Heart right ventricle (tissue), 16 donors: ENCODE measurements at regions not wholly inside any gene's neighbourhood (a gene's known extent, or its start where the extent isn't known, plus 50 kb on each side); places are given as distances from the start of the nearest gene placed in this dataset.

Experiments
- ATAC-seq, 8 donors: fragments of 200-7000 bp; cut with Tn5 transposase; one replicate each; pipeline ENCODE4 v1.9.1; 2020; ENCODE audit warnings: mild to moderate bottlenecking in 8 of 8, moderate library complexity in 8 of 8, moderate number of reproducible peaks in 1 of 8
- DNase-seq, 2 donors: peaks; one replicate each; pipeline ENCODE4 v3.0.0-alpha.2; 2020
- H3K27ac ChIP-seq, 10 donors: fragments of 200-600 bp; sonication (generic) in 2 of 10; one replicate each; pipeline versions ENCODE4 v1.5.0 to v1.8.0; 2020 to 2022; ENCODE audit warnings: mild to moderate bottlenecking in 3 of 10
- H3K27me3 ChIP-seq, 7 donors: fragments of 200-600 bp; one replicate each; pipeline ENCODE4 v1.8.0; 2021 to 2022; ENCODE audit warnings: mild to moderate bottlenecking in 2 of 7
- H3K36me3 ChIP-seq, 9 donors: fragments of 200-600 bp; sonication (generic) in 1 of 9; one replicate each; pipeline versions ENCODE4 v1.5.0 to v1.8.0; 2020 to 2022; ENCODE audit warnings: mild to moderate bottlenecking in 2 of 9
- H3K4me1 ChIP-seq, 9 donors: fragments of 200-600 bp; sonication (generic) in 1 of 9; one replicate each; pipeline versions ENCODE4 v1.5.0 to v1.8.0; 2020 to 2022; ENCODE audit warnings: mild to moderate bottlenecking in 4 of 9
- H3K4me3 ChIP-seq, 10 donors: fragments of 200-600 bp; sonication (generic) in 2 of 10; one replicate each; pipeline versions ENCODE4 v1.5.0 to v1.8.0; 2020 to 2022; ENCODE audit warnings: mild to moderate bottlenecking in 7 of 10, moderate library complexity in 2 of 10
- H3K9me3 ChIP-seq, 11 donors: fragments of 200-600 bp in 10 of 11; sonication (generic) in 2 of 11; one replicate each; pipeline versions ENCODE4 v1.5.0 to v1.8.0; 2013 to 2022; ENCODE audit warnings: mild to moderate bottlenecking in 2 of 11, control low read depth in 1 of 11, moderate library complexity in 1 of 11
- WGBS, 2 donors: extraction: QIAGEN DNeasy Blood & Tissue Kit; methylation state at CpG; one replicate each; pipeline ENCODE4 v1.1.7; 2013; ENCODE audit warnings: inconsistent platforms in 1 of 2; 5-methylcytosine and 5-hydroxymethylcytosine counted together
- intact Hi-C, 10 donors: fragments of 100-400 bp; cut with DNase I; formaldehyde crosslinking; loops; one replicate each; pipeline versions ENCODE4 v1.11.1 to v1.14.2; 2022
- TF ChIP-seq, protein P1 (sequence below), 9 donors: fragments of 200-600 bp; sonication (generic) in 2 of 9; IDR thresholded peaks; one replicate each; pipeline versions ENCODE4 v1.5.0 to v1.8.0; 2021 to 2022; ENCODE audit warnings: antibody characterized with exemption in 9 of 9, mild to moderate bottlenecking in 5 of 9, moderate library complexity in 1 of 9
- donor health status: Arrhythmogenic right ventricular cardiomyopathy.
- donor health status: ischemic (EF 13 %, LVEDD 7.1; RV severe dilation, severe dysfunction).
- donor health status: healthy with polysubstance abuse.
- donor health status: DM: no; HTN: yes; CAD: no.
- donor health status: DM: no; HTN: no; CAD: no.
- donor health status: ischemic (EF 25% LVEDD 6.9; RV normal size, moderate dysfunction).
- donor health status: ischemic (EF 25% LVEDD 5.7; RV mildly dilated, moderate dysfunction).
- donor health status: healthy.
- donor health status: DM: yes; HTN: yes; CAD: no.
- donor health status: Ischemic cardiomyopathy.
- donor health status: ischemic (EF 35%, LVEDD 5.7; RV mildly dilated, moderate dysfunction).
- donor health status: nonischemic (EF 11% LVEDD 7.7; RV severe dilation, severe dysfunction).
- donor health status: DM: yes; HTN: yes; CAD: no.
- donor health status: PGD.
- donor health status: ischemic (EF 29% LVEDD 5.4; RV normal size, mild dysfunction).
- donor health status: nonischemic (EF 23%, LVEDD 6.1; RV moderate dilation, normal function).

DNA sequence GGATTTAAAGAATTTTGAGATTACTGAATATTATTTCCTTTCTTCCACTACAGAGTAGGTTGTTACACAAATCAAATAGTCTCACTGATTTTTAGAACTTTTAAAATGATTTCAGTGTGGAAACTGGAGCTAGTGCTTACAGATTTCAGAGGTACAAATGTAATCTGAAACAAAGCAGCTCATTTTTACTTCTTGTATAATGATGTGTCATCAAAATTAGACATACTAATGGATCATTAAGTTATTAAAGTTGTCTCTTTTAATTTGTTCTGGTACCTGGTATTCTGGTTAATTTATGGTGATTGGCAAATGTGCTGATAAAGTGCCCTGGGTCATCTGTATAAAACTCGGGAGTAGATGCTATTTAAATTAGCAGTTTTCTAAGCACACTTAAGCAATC is 1528.3 kb downstream of the RPA4 start:
- no peak for DNase-seq
- intact Hi-C loops: no loop called here
- 45 to 49% methylated on average over 1 of the region's 1 CpG for WGBS, 2 donors
- ATAC-seq: no peak
- Histone ChIP-seq H3K36me3 (no peaks in the 10 kb centered on the region), H3K9me3 (no peaks in the 10 kb centered on the region), H3K4me1 (no peaks in the 10 kb centered on the region), H3K4me3 (no peak overlapping the region), H3K27me3 (peaks cover 0 to 6% (median 0%) of the 10 kb centered on the region in 7 donors), H3K27ac (no peak overlapping the region)
- TF ChIP-seq, protein P1, sequence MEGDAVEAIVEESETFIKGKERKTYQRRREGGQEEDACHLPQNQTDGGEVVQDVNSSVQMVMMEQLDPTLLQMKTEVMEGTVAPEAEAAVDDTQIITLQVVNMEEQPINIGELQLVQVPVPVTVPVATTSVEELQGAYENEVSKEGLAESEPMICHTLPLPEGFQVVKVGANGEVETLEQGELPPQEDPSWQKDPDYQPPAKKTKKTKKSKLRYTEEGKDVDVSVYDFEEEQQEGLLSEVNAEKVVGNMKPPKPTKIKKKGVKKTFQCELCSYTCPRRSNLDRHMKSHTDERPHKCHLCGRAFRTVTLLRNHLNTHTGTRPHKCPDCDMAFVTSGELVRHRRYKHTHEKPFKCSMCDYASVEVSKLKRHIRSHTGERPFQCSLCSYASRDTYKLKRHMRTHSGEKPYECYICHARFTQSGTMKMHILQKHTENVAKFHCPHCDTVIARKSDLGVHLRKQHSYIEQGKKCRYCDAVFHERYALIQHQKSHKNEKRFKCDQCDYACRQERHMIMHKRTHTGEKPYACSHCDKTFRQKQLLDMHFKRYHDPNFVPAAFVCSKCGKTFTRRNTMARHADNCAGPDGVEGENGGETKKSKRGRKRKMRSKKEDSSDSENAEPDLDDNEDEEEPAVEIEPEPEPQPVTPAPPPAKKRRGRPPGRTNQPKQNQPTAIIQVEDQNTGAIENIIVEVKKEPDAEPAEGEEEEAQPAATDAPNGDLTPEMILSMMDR (IDR thresholded peaks at IDR 0.05): no peak

DNA sequence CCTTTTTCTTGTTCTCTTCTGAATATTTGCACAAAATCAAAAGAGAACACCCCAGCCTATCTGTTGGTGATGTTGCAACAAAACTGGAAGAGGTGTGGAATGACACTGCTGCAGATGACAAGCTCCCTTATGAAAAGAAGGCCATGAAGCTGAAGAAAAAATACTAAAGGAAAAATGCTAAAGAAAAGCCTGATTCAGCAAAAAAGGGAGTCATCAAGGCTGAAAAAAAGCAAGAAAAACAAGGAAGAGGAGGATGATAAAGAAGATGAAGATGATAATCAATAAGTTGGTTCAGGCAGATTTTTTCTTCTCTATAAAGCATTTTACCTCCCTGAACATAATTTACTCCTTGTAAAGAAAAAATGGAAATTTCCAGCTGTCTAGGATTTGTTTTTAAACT is 1538.8 kb downstream of the RPA4 start:
- intact Hi-C loops: no loop called here
- ATAC-seq: no peak
- no peaks in the 10 kb centered on the region for H3K36me3 ChIP-seq

DNA sequence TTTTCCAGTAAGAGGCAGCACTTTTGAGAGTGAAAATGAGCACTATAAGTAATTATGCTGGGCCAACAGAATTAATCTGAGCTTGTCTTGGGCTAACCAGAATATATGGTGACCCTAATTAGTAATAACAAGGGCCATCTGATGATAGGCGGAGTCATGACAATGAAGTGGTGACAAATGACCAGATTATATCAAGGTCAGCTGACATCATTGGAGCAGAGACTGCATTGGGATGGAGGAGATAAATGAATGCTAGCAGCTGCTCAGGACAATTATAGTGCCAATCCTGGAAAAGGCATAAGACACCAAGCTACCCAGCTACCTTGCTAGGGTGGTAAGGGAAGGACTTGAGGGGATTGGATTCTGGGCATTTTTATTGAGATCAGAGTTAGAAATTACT is 1548.7 kb downstream of the RPA4 start:
- DNase-seq (no peak), ATAC-seq (no peak)
- H3K4me3 ChIP-seq: no peak overlapping the region
- WGBS, 2 donors: 92 to 100% methylated on average over 1 of the region's 1 CpG
- peaks cover 0 to 10% (median 0%) of the 10 kb centered on the region in 7 donors for H3K27me3 ChIP-seq
- no peaks in the 10 kb centered on the region for H3K36me3 ChIP-seq
- intact Hi-C loops: no loop called here
- no peaks in the 10 kb centered on the region for H3K4me1 ChIP-seq
- no peak overlapping the region for H3K27ac ChIP-seq
- TF ChIP-seq, protein P1 (IDR thresholded peaks at IDR 0.05): no peak
- peaks cover 0 to 9% (median 0%) of the 10 kb centered on the region in 11 donors for H3K9me3 ChIP-seq

More for the DNA sequence above, 1538.8 kb downstream of the RPA4 start:
- H3K4me1 ChIP-seq: no peaks in the 10 kb centered on the region
- DNase-seq: no peak
- no peak overlapping the region for H3K27ac ChIP-seq
- H3K27me3 ChIP-seq: peaks cover 0 to 3% (median 0%) of the 10 kb centered on the region in 7 donors
- H3K4me3 ChIP-seq: no peak overlapping the region
- no peaks in the 10 kb centered on the region for H3K9me3 ChIP-seq
- TF ChIP-seq, protein P1 (IDR thresholded peaks at IDR 0.05): no peak

DNA sequence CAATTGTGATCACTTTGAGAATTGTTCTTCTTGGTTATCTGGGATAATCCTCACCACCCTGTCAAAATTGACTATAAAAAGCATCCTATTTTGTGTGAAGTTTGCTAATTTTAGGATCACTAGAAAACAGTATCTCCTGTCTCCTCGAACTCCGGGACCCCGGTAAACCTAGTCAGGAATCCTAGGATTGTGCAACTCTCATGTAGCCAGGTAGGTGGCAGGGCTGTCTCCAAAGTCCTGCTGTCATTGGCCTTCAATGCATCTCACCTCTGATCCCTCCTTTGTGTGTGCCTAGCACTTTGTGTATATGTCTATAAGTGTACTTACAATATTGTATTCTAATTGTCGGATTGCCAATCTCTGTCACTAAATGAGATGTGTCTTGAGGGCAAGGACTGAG is 1564.8 kb downstream of the RPA4 start:
- Histone ChIP-seq H3K9me3 (peaks cover 0 to 14% (median 0%) of the 10 kb centered on the region in 11 donors), H3K27ac (no peak overlapping the region), H3K4me1 (no peaks in the 10 kb centered on the region), H3K36me3 (no peaks in the 10 kb centered on the region), H3K27me3 (no peaks in the 10 kb centered on the region), H3K4me3 (no peak overlapping the region)
- 82 to 86% methylated on average over 4 of the region's 4 CpGs for WGBS, 2 donors
- intact Hi-C loops: no loop called here
- no peak for ATAC-seq
- TF ChIP-seq, protein P1 (IDR thresholded peaks at IDR 0.05): no peak
- no peak for DNase-seq
